HCT116 (cell line): ENCODE measurements at regions not wholly inside any gene's neighbourhood (a gene's known extent, or its start where the extent isn't known, plus 50 kb on each side); places are given as distances from the start of the nearest gene placed in this dataset.

Experiments
- ATAC-seq: fragments of 200-7000 bp; cut with Tn5 transposase; 2 replicates; pipeline ENCODE4 v1.9.1; 2020; ENCODE audit warnings: mild to moderate bottlenecking, moderate library complexity
- BruUV-seq: library from RNA; stranded (reverse); fragments of 400-500 nt; replicated peaks from 2 replicates; lab custom pipeline; 2021; lab: Mats Ljungman, UMichigan
- CTCF ChIA-PET: fragments of 300-600 bp; sonication (Branson Sonifier 250); formaldehyde crosslinking; loops from one replicate; lab custom pipeline; 2021; ENCODE audit warnings: antibody characterized with exemption; lab: Charles Lee
- POLR2A ChIA-PET: fragments of 300-600, 350-600 bp; sonication (Branson Sonifier 250); formaldehyde crosslinking; loops from one replicate; lab custom pipeline; 2021; ENCODE audit warnings: antibody characterized with exemption; lab: Charles Lee
- RAD21 ChIA-PET, 2 experiments: fragments of 300-600 bp; sonication (Branson Sonifier 250); formaldehyde crosslinking; loops; one replicate each; lab custom pipeline; 2023; ENCODE audit warnings: low total read pairs in 2 of 2; ENCODE audit not compliant: uncharacterized antibody in 2 of 2, unreplicated experiment in 2 of 2, low non-redundant PET in 1 of 2; lab: Charles Lee
- DNase-seq: peaks from one replicate; pipeline ENCODE4 v3.0.0-alpha.2; 2010; ENCODE audit warnings: low read depth, low spot score
- H2AFZ ChIP-seq: fragments of 200-600 bp; shearing (Covaris generic), sonication (generic); 2 replicates; pipeline ENCODE4 v1.6.1; 2017; ENCODE audit warnings: low read depth, mixed run types, mixed read lengths, antibody characterized with exemption, low read length; ENCODE audit not compliant: poor library complexity, severe bottlenecking
- H3K27ac ChIP-seq: 2 replicates; pipeline ENCODE4 v1.5.1; 2012; ENCODE audit warnings: low read depth, low read length
- H3K27me3 ChIP-seq: fragments of 200-600 bp; sonication (generic); 2 replicates; pipeline ENCODE4 v1.6.1; 2016; ENCODE audit warnings: mixed run types, low read length, mixed read lengths; ENCODE audit not compliant: insufficient read depth
- H3K36me3 ChIP-seq, 2 experiments: fragments of 200-500 bp in 1 of 2; fragments of 200-600 bp in 1 of 2; sonication (Bioruptor generic) in 1 of 2; sonication (generic) in 1 of 2; 2 replicates each; pipeline versions ENCODE4 v1.5.1 to v1.6.1; 2014 to 2016; ENCODE audit warnings: low read length in 2 of 2, inconsistent platforms in 1 of 2, mixed read lengths in 1 of 2, mixed run types in 1 of 2; ENCODE audit not compliant: insufficient read depth in 2 of 2, control insufficient read depth in 1 of 2
- H3K4me1 ChIP-seq, 2 experiments: fragments of 200-600 bp in 1 of 2; sonication (generic) in 1 of 2; 2 replicates each; pipeline versions ENCODE4 v1.5.1 to v1.6.1; 2012 to 2017; ENCODE audit warnings: low read length in 2 of 2, inconsistent platforms in 1 of 2, mild to moderate bottlenecking in 1 of 2, mixed read lengths in 1 of 2, mixed run types in 1 of 2, moderate library complexity in 1 of 2; ENCODE audit not compliant: insufficient read depth in 2 of 2, control insufficient read depth in 1 of 2
- H3K4me2 ChIP-seq: fragments of 200-600 bp; sonication (generic); 2 replicates; pipeline ENCODE4 v1.6.1; 2017; ENCODE audit warnings: mixed run types, low read length, mixed read lengths
- H3K4me3 ChIP-seq, 2 experiments: fragments of 200-600 bp in 1 of 2; sonication (generic) in 1 of 2; replicated peaks in 1 of 2; 2 replicates each; pipeline ENCODE4 v1.5.1; 2011 to 2016; ENCODE audit warnings: low read length in 2 of 2, control low read depth in 1 of 2, low read depth in 1 of 2, mild to moderate bottlenecking in 1 of 2, mixed read lengths in 1 of 2, mixed run types in 1 of 2
- H3K79me2 ChIP-seq: fragments of 200-600 bp; sonication (generic); 2 replicates; pipeline ENCODE4 v1.6.1; 2017; ENCODE audit warnings: mild to moderate bottlenecking, mixed run types, low read length, moderate library complexity, mixed read lengths; ENCODE audit not compliant: insufficient read depth
- H3K9ac ChIP-seq: fragments of 200-600 bp; sonication (generic); 2 replicates; pipeline ENCODE4 v1.6.1; 2016; ENCODE audit warnings: low read length, mixed read lengths
- H3K9me2 ChIP-seq: fragments of 200-600 bp; sonication (generic), shearing (Covaris generic); 2 replicates; pipeline ENCODE4 v1.6.1; 2017; ENCODE audit warnings: mixed run types, mild to moderate bottlenecking, moderate library complexity; ENCODE audit not compliant: insufficient read depth
- H3K9me3 ChIP-seq, 2 experiments: fragments of 200-500 bp in 1 of 2; fragments of 200-600 bp in 1 of 2; sonication (Bioruptor generic) in 1 of 2; sonication (generic) in 1 of 2; 2 replicates each; pipeline ENCODE4 v1.6.1; 2014 to 2017; ENCODE audit warnings: low read length in 2 of 2, mixed read lengths in 2 of 2, inconsistent platforms in 1 of 2, low read depth in 1 of 2, mild to moderate bottlenecking in 1 of 2, mixed run types in 1 of 2, moderate library complexity in 1 of 2; ENCODE audit not compliant: control insufficient read depth in 1 of 2, insufficient read depth in 1 of 2
- H4K20me1 ChIP-seq: fragments of 200-600 bp; sonication (generic), shearing (Covaris generic); 2 replicates; pipeline ENCODE4 v1.6.1; 2017; ENCODE audit warnings: mixed run types, mild to moderate bottlenecking, moderate library complexity; ENCODE audit not compliant: insufficient read depth
- CBX3 ChIP-seq: IDR thresholded peaks from 2 replicates; pipeline ENCODE4 v1.6.1; 2012; ENCODE audit warnings: low read depth
- CEBPB ChIP-seq: IDR thresholded peaks from 2 replicates; pipeline ENCODE4 v1.6.1; 2012; ENCODE audit warnings: low read depth
- CTCF ChIP-seq, 3 experiments: fragments of 200-600 bp in 1 of 3; sonication (generic) in 1 of 3; IDR thresholded peaks in 2 of 3; conservative IDR thresholded peaks in 1 of 3; 2 replicates each; pipeline ENCODE4 v1.5.1; 2012 to 2017; ENCODE audit warnings: low read depth in 2 of 3, low read length in 2 of 3, antibody characterized with exemption in 1 of 3, borderline replicate concordance in 1 of 3, control low read depth in 1 of 3, mild to moderate bottlenecking in 1 of 3, mixed read lengths in 1 of 3, mixed run types in 1 of 3, moderate library complexity in 1 of 3; ENCODE audit not compliant: insufficient read depth in 1 of 3
- EGR1 ChIP-seq: IDR thresholded peaks from 2 replicates; pipeline ENCODE4 v1.6.1; 2012; ENCODE audit warnings: low read depth
- EZH2 ChIP-seq: fragments of 200-600 bp; sonication (generic); IDR thresholded peaks from 2 replicates; pipeline ENCODE4 v1.6.1; 2017; ENCODE audit warnings: antibody characterized with exemption, mixed run types
- FOSL1 ChIP-seq: IDR thresholded peaks from 2 replicates; pipeline ENCODE4 v1.6.1; 2012; ENCODE audit warnings: low read depth
- JUND ChIP-seq: IDR thresholded peaks from 2 replicates; pipeline ENCODE4 v1.6.1; 2012
- POLR2AphosphoS5 ChIP-seq: IDR thresholded peaks from 2 replicates; pipeline ENCODE4 v1.6.1; 2011; ENCODE audit warnings: mild to moderate bottlenecking, low read depth, low read length, moderate library complexity
- RAD21 ChIP-seq: IDR thresholded peaks from 2 replicates; pipeline ENCODE4 v1.6.1; 2012; ENCODE audit warnings: low read depth, mild to moderate bottlenecking
- SIN3A ChIP-seq: IDR thresholded peaks from 2 replicates; pipeline ENCODE4 v1.6.1; 2012; ENCODE audit warnings: low read depth
- SP1 ChIP-seq: IDR thresholded peaks from 2 replicates; pipeline ENCODE4 v1.6.1; 2012; ENCODE audit warnings: low read depth
- SRF ChIP-seq: IDR thresholded peaks from 2 replicates; pipeline ENCODE4 v1.6.1; 2012; ENCODE audit warnings: low read depth
- YY1 ChIP-seq: IDR thresholded peaks from 2 replicates; pipeline ENCODE4 v1.6.1; 2011; ENCODE audit warnings: low read length, low read depth, moderate library complexity, mild to moderate bottlenecking; ENCODE audit not compliant: insufficient replicate concordance; ENCODE audit errors: extremely low read depth
- ZFX ChIP-seq: fragments of 450-650 bp; IDR thresholded peaks from 2 replicates; pipeline ENCODE4 v1.6.1; 2017
- ZNF274 ChIP-seq: fragments of 200-500 bp; sonication (Bioruptor generic); IDR thresholded peaks from 2 replicates; pipeline ENCODE4 v1.6.1; 2014; ENCODE audit warnings: mild to moderate bottlenecking, low read depth, low read length, inconsistent platforms
- intact Hi-C: fragments of 100-400 bp; cut with micrococcal nuclease; formaldehyde crosslinking; loops from 2 replicates; pipeline ENCODE4 v1.10.0; 2022
- TF ChIP-seq, protein P1 (sequence below): IDR thresholded peaks from 2 replicates; pipeline ENCODE4 v1.6.1; 2012
- TF ChIP-seq, protein P2 (sequence below): IDR thresholded peaks from 2 replicates; pipeline ENCODE4 v1.6.1; 2011; ENCODE audit warnings: mild to moderate bottlenecking, low read length, moderate library complexity; ENCODE audit not compliant: insufficient replicate concordance; ENCODE audit errors: extremely low read depth

DNA sequence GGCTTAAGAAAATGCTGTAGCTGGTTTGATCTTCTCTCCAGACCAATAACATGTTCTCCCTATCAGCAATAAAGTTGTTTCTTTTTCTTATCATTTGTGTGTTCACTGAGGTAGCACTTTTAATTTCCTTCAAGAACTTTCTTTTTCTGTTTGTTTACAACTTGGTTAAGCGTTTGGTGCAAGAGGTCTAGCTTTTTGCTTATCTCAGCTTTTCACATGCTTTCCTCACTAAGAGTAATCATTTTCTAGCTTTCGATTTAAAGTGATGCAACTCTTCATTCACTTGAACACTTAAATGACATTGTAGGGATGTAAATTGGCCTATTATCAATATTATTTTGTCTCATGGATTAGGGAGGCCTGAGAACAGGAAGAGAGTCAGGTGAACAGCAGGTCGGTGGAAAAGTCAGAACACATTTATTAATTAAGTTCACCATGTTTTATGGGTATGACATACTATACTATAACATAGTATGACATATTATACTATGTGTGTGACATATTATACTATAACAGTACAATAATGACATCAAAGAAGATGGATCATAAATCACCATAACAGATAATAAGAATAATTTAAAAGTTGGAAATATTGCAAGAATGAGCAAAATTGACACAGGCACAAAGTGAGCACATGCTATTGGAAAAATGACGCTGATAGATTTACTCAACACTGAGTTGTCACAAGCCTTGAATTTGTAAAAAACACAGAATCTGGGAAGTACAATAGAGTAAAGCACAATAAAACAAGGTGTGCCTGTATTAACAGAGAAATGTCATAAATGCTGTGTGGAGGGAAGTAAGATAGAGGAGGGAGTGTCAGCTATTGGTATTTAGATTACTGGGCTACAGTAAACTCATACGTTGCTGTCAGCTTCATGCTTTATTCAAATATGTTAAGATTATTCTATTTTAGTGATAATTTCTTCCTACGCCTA, 218.6 kb upstream of the SLC7A11 start:
- intact Hi-C loops, result no loop called here
- RAD21 ChIA-PET, result no interaction called here
- H3K9me3 ChIP-seq, result no peaks in the 10 kb centered on the region
- no peaks in the 10 kb centered on the region for H3K4me1 ChIP-seq
- no peak overlapping the region for H3K9ac ChIP-seq
- H4K20me1 ChIP-seq, result no peaks in the 10 kb centered on the region
- no peak overlapping the region for H3K4me2 ChIP-seq
- CTCF ChIA-PET, result no interaction called here
- DNase-seq, result no peak
- H2AFZ ChIP-seq, result no peak overlapping the region
- no peak for ATAC-seq
- no peaks in the 10 kb centered on the region for H3K79me2 ChIP-seq
- no peak for TF ChIP-seq EZH2
- no peak for TF ChIP-seq ZNF274
- TF ChIP-seq, protein P1, sequence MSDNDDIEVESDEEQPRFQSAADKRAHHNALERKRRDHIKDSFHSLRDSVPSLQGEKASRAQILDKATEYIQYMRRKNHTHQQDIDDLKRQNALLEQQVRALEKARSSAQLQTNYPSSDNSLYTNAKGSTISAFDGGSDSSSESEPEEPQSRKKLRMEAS, result no peak
- no peak for TF ChIP-seq EGR1
- no peak for TF ChIP-seq CBX3
- no peak for TF ChIP-seq SIN3A
- TF ChIP-seq FOSL1, result no peak
- TF ChIP-seq CEBPB, result no peak
- TF ChIP-seq, protein P2, sequence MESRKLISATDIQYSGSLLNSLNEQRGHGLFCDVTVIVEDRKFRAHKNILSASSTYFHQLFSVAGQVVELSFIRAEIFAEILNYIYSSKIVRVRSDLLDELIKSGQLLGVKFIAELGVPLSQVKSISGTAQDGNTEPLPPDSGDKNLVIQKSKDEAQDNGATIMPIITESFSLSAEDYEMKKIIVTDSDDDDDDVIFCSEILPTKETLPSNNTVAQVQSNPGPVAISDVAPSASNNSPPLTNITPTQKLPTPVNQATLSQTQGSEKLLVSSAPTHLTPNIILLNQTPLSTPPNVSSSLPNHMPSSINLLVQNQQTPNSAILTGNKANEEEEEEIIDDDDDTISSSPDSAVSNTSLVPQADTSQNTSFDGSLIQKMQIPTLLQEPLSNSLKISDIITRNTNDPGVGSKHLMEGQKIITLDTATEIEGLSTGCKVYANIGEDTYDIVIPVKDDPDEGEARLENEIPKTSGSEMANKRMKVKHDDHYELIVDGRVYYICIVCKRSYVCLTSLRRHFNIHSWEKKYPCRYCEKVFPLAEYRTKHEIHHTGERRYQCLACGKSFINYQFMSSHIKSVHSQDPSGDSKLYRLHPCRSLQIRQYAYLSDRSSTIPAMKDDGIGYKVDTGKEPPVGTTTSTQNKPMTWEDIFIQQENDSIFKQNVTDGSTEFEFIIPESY, result no peak
- no peak for TF ChIP-seq YY1
- TF ChIP-seq SP1, result no peak
- no peak for TF ChIP-seq POLR2AphosphoS5
- no peak for TF ChIP-seq JUND
- no peak for TF ChIP-seq SRF
- TF ChIP-seq ZFX, result no peak
- TF ChIP-seq CTCF (IDR thresholded peaks at IDR 0.05 in 2 of 3, conservative IDR thresholded peaks at IDR 0.05 in 1 of 3; ENCODE audit: borderline replicate concordance in 1 of 3, insufficient read depth in 1 of 3, low read depth in 2 of 3, low read length in 2 of 3), result no peak
- TF ChIP-seq RAD21, result no peak
- TF ChIP-seq, all 23 proteins: peak for 0
- no TSS peak for BruUV-seq
- Histone ChIP-seq H3K27me3 (no peaks in the 10 kb centered on the region), H3K9me2 (no peaks in the 10 kb centered on the region), H3K4me3 (no peak overlapping the region), H3K27ac (no peak overlapping the region), H3K36me3 (no peaks in the 10 kb centered on the region)
- POLR2A ChIA-PET, result no interaction called here
